ENCODE measurements at regions not wholly inside any gene's neighbourhood (a gene's known extent, or its start where the extent isn't known, plus 50 kb on each side); places are given as distances from the start of the nearest gene placed in this dataset.

- H3K36me3 ChIP-seq, result no peaks in the 10 kb centered on the region
- H3K27me3 ChIP-seq, result no peaks in the 10 kb centered on the region
- no peaks in the 10 kb centered on the region for H3K4me1 ChIP-seq
- H3K9me3 ChIP-seq, result no peaks in the 10 kb centered on the region
- H3K27ac ChIP-seq, result no peak overlapping the region
- TF ChIP-seq EP300 (IDR thresholded peaks at IDR 0.05), result no peak
- TF ChIP-seq POLR2AphosphoS5 (IDR thresholded peaks at IDR 0.05), result no peak
- TF ChIP-seq, protein P1, sequence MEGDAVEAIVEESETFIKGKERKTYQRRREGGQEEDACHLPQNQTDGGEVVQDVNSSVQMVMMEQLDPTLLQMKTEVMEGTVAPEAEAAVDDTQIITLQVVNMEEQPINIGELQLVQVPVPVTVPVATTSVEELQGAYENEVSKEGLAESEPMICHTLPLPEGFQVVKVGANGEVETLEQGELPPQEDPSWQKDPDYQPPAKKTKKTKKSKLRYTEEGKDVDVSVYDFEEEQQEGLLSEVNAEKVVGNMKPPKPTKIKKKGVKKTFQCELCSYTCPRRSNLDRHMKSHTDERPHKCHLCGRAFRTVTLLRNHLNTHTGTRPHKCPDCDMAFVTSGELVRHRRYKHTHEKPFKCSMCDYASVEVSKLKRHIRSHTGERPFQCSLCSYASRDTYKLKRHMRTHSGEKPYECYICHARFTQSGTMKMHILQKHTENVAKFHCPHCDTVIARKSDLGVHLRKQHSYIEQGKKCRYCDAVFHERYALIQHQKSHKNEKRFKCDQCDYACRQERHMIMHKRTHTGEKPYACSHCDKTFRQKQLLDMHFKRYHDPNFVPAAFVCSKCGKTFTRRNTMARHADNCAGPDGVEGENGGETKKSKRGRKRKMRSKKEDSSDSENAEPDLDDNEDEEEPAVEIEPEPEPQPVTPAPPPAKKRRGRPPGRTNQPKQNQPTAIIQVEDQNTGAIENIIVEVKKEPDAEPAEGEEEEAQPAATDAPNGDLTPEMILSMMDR (IDR thresholded peaks at IDR 0.05), result no peak
- no peak for TF ChIP-seq POLR2A (IDR thresholded peaks at IDR 0.05)
- WGBS, result 55% methylated on average over 2 of the region's 2 CpGs
- DNase-seq (ENCODE audit: low spot score in 2 of 2), result no peak
- no peak overlapping the region for H3K4me3 ChIP-seq
Observed at GRCh38 chr4:176897226-176897625, 104.5 kb upstream of the VEGFC start.

GRCh38 chr4:176898791-176899190 is 106.1 kb upstream of the VEGFC start:
- H3K27ac ChIP-seq, result no peak overlapping the region
- TF ChIP-seq POLR2AphosphoS5 (IDR thresholded peaks at IDR 0.05), result no peak
- TF ChIP-seq EP300 (IDR thresholded peaks at IDR 0.05), result no peak
- TF ChIP-seq POLR2A (IDR thresholded peaks at IDR 0.05), result no peak
- TF ChIP-seq, protein P1 (IDR thresholded peaks at IDR 0.05), result no peak
- no peaks in the 10 kb centered on the region for H3K4me1 ChIP-seq
- no peaks in the 10 kb centered on the region for H3K27me3 ChIP-seq
- no peak for DNase-seq (ENCODE audit: low spot score in 2 of 2)
- no peaks in the 10 kb centered on the region for H3K36me3 ChIP-seq
- no peak overlapping the region for H3K4me3 ChIP-seq
- no peaks in the 10 kb centered on the region for H3K9me3 ChIP-seq
- WGBS, result 94% methylated on average over 2 of the region's 2 CpGs

DNA sequence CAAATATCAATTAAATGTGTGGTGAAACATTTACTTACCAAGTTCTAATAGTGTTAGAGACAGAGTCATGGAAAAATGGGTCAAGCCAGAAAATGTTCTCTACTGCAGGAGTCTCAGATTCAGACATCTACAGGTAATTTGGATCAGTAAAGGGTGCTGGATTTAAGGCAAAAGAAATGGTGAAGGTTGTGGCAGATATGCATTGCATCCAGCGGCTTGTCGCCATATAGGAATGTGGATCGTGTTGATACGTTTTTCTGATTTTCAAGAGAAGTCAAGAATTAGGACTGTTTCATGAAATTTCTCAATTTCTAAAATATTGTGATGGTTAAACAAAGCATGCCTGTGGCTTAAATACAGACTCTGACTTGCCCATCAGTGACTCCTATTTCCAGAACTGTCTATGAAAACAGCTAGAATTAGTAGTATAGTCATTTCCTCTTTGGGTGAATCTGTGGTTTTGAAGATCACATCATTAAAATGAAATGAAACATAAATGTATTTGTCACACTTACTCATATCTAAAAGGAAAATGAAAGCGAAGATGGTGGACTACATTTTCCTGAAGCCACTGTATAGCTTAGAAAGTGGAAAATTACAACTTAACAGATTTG is 110.1 kb upstream of the VEGFC start:
- Histone ChIP-seq H3K4me1 (no peaks in the 10 kb centered on the region), H3K36me3 (no peaks in the 10 kb centered on the region), H3K27ac (no peak overlapping the region), H3K4me3 (no peak overlapping the region), H3K27me3 (no peaks in the 10 kb centered on the region), H3K9me3 (no peaks in the 10 kb centered on the region)
- 80% methylated on average over 5 of the region's 5 CpGs for WGBS
- TF ChIP-seq POLR2AphosphoS5 (IDR thresholded peaks at IDR 0.05), result no peak
- TF ChIP-seq EP300 (IDR thresholded peaks at IDR 0.05), result no peak
- no peak for TF ChIP-seq POLR2A (IDR thresholded peaks at IDR 0.05)
- TF ChIP-seq, protein P1 (IDR thresholded peaks at IDR 0.05), result no peak
- DNase-seq (ENCODE audit: low spot score in 2 of 2), result no peak

- no peaks in the 10 kb centered on the region for H3K36me3 ChIP-seq
- DNase-seq (ENCODE audit: low spot score in 2 of 2), result no peak
- no peak for TF ChIP-seq POLR2AphosphoS5 (IDR thresholded peaks at IDR 0.05)
- no peaks in the 10 kb centered on the region for H3K9me3 ChIP-seq
- H3K27me3 ChIP-seq, result no peaks in the 10 kb centered on the region
- no peaks in the 10 kb centered on the region for H3K4me1 ChIP-seq
- no peak overlapping the region for H3K27ac ChIP-seq
- WGBS, result 47% methylated on average over 7 of the region's 7 CpGs
- H3K4me3 ChIP-seq, result no peak overlapping the region
Observed at GRCh38 chr4:176906709-176907108, 114.0 kb upstream of the VEGFC start.

- H3K4me3 ChIP-seq, result no peak overlapping the region
- H3K36me3 ChIP-seq, result no peaks in the 10 kb centered on the region
- no peaks in the 10 kb centered on the region for H3K9me3 ChIP-seq
- H3K27ac ChIP-seq, result no peak overlapping the region
- no peaks in the 10 kb centered on the region for H3K4me1 ChIP-seq
- TF ChIP-seq EP300 (IDR thresholded peaks at IDR 0.05) (no peak), POLR2AphosphoS5 (IDR thresholded peaks at IDR 0.05) (no peak), POLR2A (IDR thresholded peaks at IDR 0.05) (no peak)
- TF ChIP-seq, protein P1 (IDR thresholded peaks at IDR 0.05), result no peak
- WGBS, result no CpG with 5 or more reads among the region's 2 CpGs
- DNase-seq (ENCODE audit: low spot score in 2 of 2), result no peak
- H3K27me3 ChIP-seq, result no peaks in the 10 kb centered on the region
Observed at GRCh38 chr4:176910646-176911045, 117.9 kb upstream of the VEGFC start.

DNA sequence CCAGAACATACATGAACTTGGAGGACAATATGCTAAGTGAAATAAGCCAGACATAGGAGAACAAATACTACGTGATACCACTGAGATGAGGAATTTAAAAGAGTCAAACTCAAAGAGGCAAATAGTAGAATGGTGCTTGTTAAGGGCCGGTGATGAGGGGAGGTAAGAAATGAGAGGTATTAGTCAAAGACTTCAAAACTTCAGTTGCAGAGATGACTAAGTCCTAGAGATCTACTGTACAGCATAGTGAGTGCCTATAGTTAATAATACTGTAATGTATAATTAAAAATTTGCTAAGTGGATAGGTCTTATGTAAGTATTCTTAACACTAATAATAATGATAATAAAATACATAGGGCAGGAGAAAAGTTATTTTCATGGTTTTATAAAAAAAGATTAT is 126.9 kb upstream of the VEGFC start:
- no peak for TF ChIP-seq POLR2A (IDR thresholded peaks at IDR 0.05)
- no peak for TF ChIP-seq EP300 (IDR thresholded peaks at IDR 0.05)
- TF ChIP-seq, protein P1 (IDR thresholded peaks at IDR 0.05), result no peak
- TF ChIP-seq POLR2AphosphoS5 (IDR thresholded peaks at IDR 0.05), result no peak
- 86% methylated on average over 2 of the region's 2 CpGs for WGBS
- H3K36me3 ChIP-seq, result no peaks in the 10 kb centered on the region

More for the DNA sequence above, 126.9 kb upstream of the VEGFC start:
- Histone ChIP-seq H3K4me1 (no peaks in the 10 kb centered on the region), H3K9me3 (peaks cover 5% of the 10 kb centered on the region), H3K4me3 (no peak overlapping the region), H3K27ac (no peak overlapping the region), H3K27me3 (no peaks in the 10 kb centered on the region)
- no peak for DNase-seq (ENCODE audit: low spot score in 2 of 2)

All from suprapubic skin (tissue), 4 donors.